ENCODE measurements at regions not wholly inside any gene's neighbourhood (a gene's known extent, or its start where the extent isn't known, plus 50 kb on each side); places are given as distances from the start of the nearest gene placed in this dataset.

GRCh38 chr11:15575409-15575808 is 460.7 kb downstream of the INSC start:
- H3K27ac ChIP-seq: no peak overlapping the region
- DNase-seq (ENCODE audit: low spot score): no peak
- ChIA-PET POLR2A (ENCODE audit: low non-redundant PET) (no interaction called here), CTCF (no interaction called here)
- no peak for TF ChIP-seq CTCF (conservative IDR thresholded peaks at IDR 0.05; ENCODE audit: low read depth)

GRCh38 chr11:15576769-15577168 is 462.0 kb downstream of the INSC start:
- no peak for DNase-seq (ENCODE audit: low spot score)
- CTCF ChIA-PET: no interaction called here
- H3K27ac ChIP-seq: no peak overlapping the region
- POLR2A ChIA-PET (ENCODE audit: low non-redundant PET): no interaction called here
- TF ChIP-seq CTCF (conservative IDR thresholded peaks at IDR 0.05; ENCODE audit: low read depth): no peak

- CTCF ChIA-PET: no interaction called here
- POLR2A ChIA-PET (ENCODE audit: low non-redundant PET): no interaction called here
- H3K27ac ChIP-seq: no peak overlapping the region
These were observed 462.8 kb downstream of the INSC start for GRCh38 chr11:15577519-15577918.

GRCh38 chr11:15579287-15580001 is 464.7 kb downstream of the INSC start:
- CTCF ChIA-PET: interaction anchor here (0.6 kb wide), 1 partner anchor 740 kb away, joined by 4 read pairs; no protein-coding TSS in a partner anchor
- no peak for TF ChIP-seq CTCF (conservative IDR thresholded peaks at IDR 0.05; ENCODE audit: low read depth)
- DNase-seq (ENCODE audit: low spot score): no peak
- H3K27ac ChIP-seq: no peak overlapping the region
- POLR2A ChIA-PET (ENCODE audit: low non-redundant PET): no interaction called here

More at GRCh38 chr11:15577519-15577918, 462.8 kb downstream of the INSC start:
- TF ChIP-seq CTCF (conservative IDR thresholded peaks at IDR 0.05; ENCODE audit: low read depth): no peak
- DNase-seq (ENCODE audit: low spot score): no peak

GRCh38 chr11:15580056-15580774 is 465.5 kb downstream of the INSC start:
- no peak for TF ChIP-seq CTCF (conservative IDR thresholded peaks at IDR 0.05; ENCODE audit: low read depth)
- CTCF ChIA-PET: interaction anchor here (0.9 kb wide), 1 partner anchor 826 kb away, joined by 5 read pairs; no protein-coding TSS in a partner anchor
- POLR2A ChIA-PET (ENCODE audit: low non-redundant PET): no interaction called here
- no peak overlapping the region for H3K27ac ChIP-seq
- no peak for DNase-seq (ENCODE audit: low spot score)

- POLR2A ChIA-PET (ENCODE audit: low non-redundant PET): no interaction called here
These were observed 466.0 kb downstream of the INSC start for GRCh38 chr11:15580775-15581095.

More at GRCh38 chr11:15580775-15581095, 466.0 kb downstream of the INSC start:
- DNase-seq (ENCODE audit: low spot score): no peak
- no peak for TF ChIP-seq CTCF (conservative IDR thresholded peaks at IDR 0.05; ENCODE audit: low read depth)
- CTCF ChIA-PET: interaction anchor here (0.9 kb wide), 1 partner anchor 826 kb away, joined by 5 read pairs; no protein-coding TSS in a partner anchor
- no peak overlapping the region for H3K27ac ChIP-seq

Data from RWPE1 (cell line).